Lower leg skin (tissue), 4 donors: ENCODE measurements at regions not wholly inside any gene's neighbourhood (a gene's known extent, or its start where the extent isn't known, plus 50 kb on each side); places are given as distances from the start of the nearest gene placed in this dataset.
"Not testable (repeated sequence)": the region's sequence is repeated elsewhere in the genome, so short reads cannot be mapped to it uniquely, and the experiment has no call there.

Experiments
- DNase-seq, 2 donors: peaks; one replicate each; pipeline ENCODE4 v3.0.0-alpha.2; 2019; ENCODE audit warnings: low spot score in 2 of 2
- H3K4me3 ChIP-seq: fragments of 200-600 bp; sonication (generic); 2 replicates; pipeline ENCODE4 v1.5.1; 2017; ENCODE audit warnings: mild to moderate bottlenecking, low read depth; ENCODE audit not compliant: poor library complexity, severe bottlenecking
- CTCF ChIP-seq, 3 donors: fragments of 450-650 bp; IDR thresholded peaks; one replicate each; pipeline ENCODE4 v1.5.1; 2016; ENCODE audit warnings: antibody characterized with exemption in 3 of 3, mild to moderate bottlenecking in 3 of 3, moderate library complexity in 2 of 3
- POLR2A ChIP-seq, 2 donors: fragments of 450-650 bp; IDR thresholded peaks; one replicate each; pipeline ENCODE4 v1.6.1; 2016 to 2017; ENCODE audit warnings: antibody characterized with exemption in 2 of 2, mild to moderate bottlenecking in 1 of 2, moderate library complexity in 1 of 2
- WGBS, 2 donors: methylation state at CpG; one replicate each; pipeline ENCODE4 v1.1.5; 2018; 5-methylcytosine and 5-hydroxymethylcytosine counted together
- intact Hi-C: fragments of 100-400 bp; cut with DNase I; formaldehyde crosslinking; loops from one replicate; pipeline ENCODE4 v1.15.0; 2023; ENCODE audit warnings: low total_unique reads

- H3K4me3 ChIP-seq: no peak overlapping the region
- TF ChIP-seq CTCF (IDR thresholded peaks at IDR 0.05) (no peak), POLR2A (IDR thresholded peaks at IDR 0.05) (no peak)
- intact Hi-C loops: no loop called here
- 76 to 91% methylated on average over 8 of the region's 8 CpGs for WGBS, 2 donors
- DNase-seq: no peak
These were observed 306.1 kb upstream of the ADARB2 start for GRCh38 chr10:2043379-2043778.

- 73 to 82% methylated on average over 2 of the region's 2 CpGs for WGBS, 2 donors
- H3K4me3 ChIP-seq: no peak overlapping the region
- DNase-seq: no peak
- TF ChIP-seq POLR2A (IDR thresholded peaks at IDR 0.05): no peak
- intact Hi-C loops: no loop called here
These were observed 300.7 kb upstream of the ADARB2 start for GRCh38 chr10:2038036-2038435.

GRCh38 chr10:2037246-2037645, 299.9 kb upstream of the ADARB2 start:
- no peak for DNase-seq
- 88 to 95% methylated on average over 1 of the region's 1 CpG for WGBS, 2 donors
- intact Hi-C loops: no loop called here
- no peak overlapping the region for H3K4me3 ChIP-seq
- TF ChIP-seq POLR2A (IDR thresholded peaks at IDR 0.05) (no peak), CTCF (IDR thresholded peaks at IDR 0.05) (no peak)

- intact Hi-C loops: no loop called here
- TF ChIP-seq CTCF (IDR thresholded peaks at IDR 0.05): no peak
- TF ChIP-seq POLR2A (IDR thresholded peaks at IDR 0.05): no peak
- no peak for DNase-seq
- H3K4me3 ChIP-seq: no peak overlapping the region
These were observed 298.9 kb upstream of the ADARB2 start for GRCh38 chr10:2036209-2036608.

GRCh38 chr10:2030046-2030445, 292.7 kb upstream of the ADARB2 start:
- intact Hi-C loops: no loop called here
- TF ChIP-seq POLR2A (IDR thresholded peaks at IDR 0.05) (no peak), CTCF (IDR thresholded peaks at IDR 0.05) (no peak)
- 39 to 61% methylated on average over 1 of the region's 1 CpG for WGBS, 2 donors
- no peak for DNase-seq
- H3K4me3 ChIP-seq: no peak overlapping the region

GRCh38 chr10:2026936-2027335, 289.6 kb upstream of the ADARB2 start:
- H3K4me3 ChIP-seq: no peak overlapping the region
- TF ChIP-seq CTCF (IDR thresholded peaks at IDR 0.05): no peak
- TF ChIP-seq POLR2A (IDR thresholded peaks at IDR 0.05): no peak
- 41 to 49% methylated on average over 3 of the region's 3 CpGs for WGBS, 2 donors
- intact Hi-C loops: no loop called here
- no peak for DNase-seq

- H3K4me3 ChIP-seq, intact Hi-C loops, DNase-seq: not testable (repeated sequence)
- WGBS, 2 donors: 37 to 56% methylated on average over 2 of the region's 2 CpGs
These were observed 287.4 kb upstream of the ADARB2 start for GRCh38 chr10:2024750-2025149.
